ENCODE measurements at regions not wholly inside any gene's neighbourhood (a gene's known extent, or its start where the extent isn't known, plus 50 kb on each side); places are given as distances from the start of the nearest gene placed in this dataset.
"Not testable (repeated sequence)": the region's sequence is repeated elsewhere in the genome, so short reads cannot be mapped to it uniquely, and the experiment has no call there.

- not testable (repeated sequence) for DNase-seq (ENCODE audit: low read depth)
Observed at GRCh38 chr1:5766996-5767395, 225.2 kb downstream of the NPHP4 start.

- no peak for DNase-seq (ENCODE audit: low read depth)
Observed at GRCh38 chr1:5765997-5766913, 226.0 kb downstream of the NPHP4 start.

GRCh38 chr1:5765483-5765882 lies 226.7 kb downstream of the NPHP4 start:
- DNase-seq (ENCODE audit: low read depth), result no peak

GRCh38 chr1:5764959-5765358 lies 227.3 kb downstream of the NPHP4 start:
- DNase-seq (ENCODE audit: low read depth), result no peak

GRCh38 chr1:5764464-5764863 lies 227.8 kb downstream of the NPHP4 start:
- no peak for DNase-seq (ENCODE audit: low read depth)

- DNase-seq (ENCODE audit: low read depth), result no peak
Observed at GRCh38 chr1:5763696-5764370, 228.4 kb downstream of the NPHP4 start.

GRCh38 chr1:5758859-5759578 lies 233.2 kb downstream of the NPHP4 start:
- DNase-seq (ENCODE audit: low read depth), result no peak

- no peak for DNase-seq (ENCODE audit: low read depth)
Observed at GRCh38 chr1:5758000-5758858, 234.0 kb downstream of the NPHP4 start.

- no peak for DNase-seq (ENCODE audit: low read depth)
Observed at GRCh38 chr1:5757187-5757805, 234.9 kb downstream of the NPHP4 start.

- DNase-seq (ENCODE audit: low read depth), result no peak
Observed at GRCh38 chr1:5756434-5757186, 235.6 kb downstream of the NPHP4 start.

- DNase-seq (ENCODE audit: low read depth), result no peak
Observed at GRCh38 chr1:5755552-5756125, 236.6 kb downstream of the NPHP4 start.

- no peak for DNase-seq (ENCODE audit: low read depth)
Observed at GRCh38 chr1:5754817-5755551, 237.2 kb downstream of the NPHP4 start.

GRCh38 chr1:5753549-5754421 lies 238.4 kb downstream of the NPHP4 start:
- DNase-seq (ENCODE audit: low read depth), result no peak

- no peak for DNase-seq (ENCODE audit: low read depth)
Observed at GRCh38 chr1:5752746-5753548, 239.3 kb downstream of the NPHP4 start.

GRCh38 chr1:5751833-5752745 lies 240.1 kb downstream of the NPHP4 start:
- DNase-seq (ENCODE audit: low read depth), result no peak

GRCh38 chr1:5751163-5751540 lies 241.1 kb downstream of the NPHP4 start:
- DNase-seq (ENCODE audit: low read depth), result no peak

All from activated T-cell treated with anti-CD3 and anti-CD28 coated beads for 48 hours (primary cell).